HG02870 (cell line): ENCODE measurements at regions not wholly inside any gene's neighbourhood (a gene's known extent, or its start where the extent isn't known, plus 50 kb on each side); places are given as distances from the start of the nearest gene placed in this dataset.

Experiments used
- ATAC-seq: cut with Tn5 transposase; IDR thresholded peaks from one replicate; pipeline ENCODE4 v1.9.1; 2021; ENCODE audit warnings: mild to moderate bottlenecking, moderate library complexity; ENCODE audit not compliant: unreplicated experiment

GRCh38 chr18:73869182-73869581 lies 278.5 kb downstream of the FBXO15 start:
- no peak for ATAC-seq

GRCh38 chr18:73861771-73862170 lies 285.9 kb downstream of the FBXO15 start:
- ATAC-seq: no peak

DNA sequence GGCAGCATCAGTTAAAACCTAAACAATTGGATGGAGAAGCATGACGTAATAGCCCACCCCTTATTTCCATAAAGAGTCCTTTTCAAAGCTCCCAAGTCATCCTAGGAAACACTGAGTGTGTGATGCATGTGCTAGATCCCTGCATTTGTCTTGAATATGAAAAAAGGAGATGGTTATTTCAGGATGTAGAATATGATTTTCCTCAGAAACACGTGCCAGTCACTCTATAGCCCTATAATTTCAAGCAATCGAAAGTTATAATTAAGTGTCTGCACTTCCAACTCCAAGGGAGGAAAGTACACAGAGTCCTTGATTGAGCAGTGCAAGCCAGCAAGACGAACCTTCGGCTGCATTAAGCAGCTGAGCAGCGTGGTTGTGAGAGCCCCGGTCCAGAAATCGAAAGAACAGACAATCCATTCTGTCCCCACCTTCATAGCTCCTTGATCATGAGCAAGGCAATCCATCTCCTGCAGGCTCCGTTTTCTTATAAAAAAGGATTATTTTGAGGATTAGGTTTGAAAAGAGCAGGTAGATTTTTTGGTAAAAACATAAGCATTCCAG lies 287.7 kb downstream of the FBXO15 start:
- ATAC-seq: no peak

- no peak for ATAC-seq
Measured at GRCh38 chr18:73852789-73853549, 294.7 kb downstream of the FBXO15 start.

- ATAC-seq: no peak
Measured at GRCh38 chr18:73850782-73851181, 296.9 kb downstream of the FBXO15 start.

- ATAC-seq: no peak
Measured at GRCh38 chr18:73848656-73849055, 299.0 kb downstream of the FBXO15 start.

- no peak for ATAC-seq
Measured at GRCh38 chr18:73843455-73843854, 304.2 kb downstream of the FBXO15 start.

DNA sequence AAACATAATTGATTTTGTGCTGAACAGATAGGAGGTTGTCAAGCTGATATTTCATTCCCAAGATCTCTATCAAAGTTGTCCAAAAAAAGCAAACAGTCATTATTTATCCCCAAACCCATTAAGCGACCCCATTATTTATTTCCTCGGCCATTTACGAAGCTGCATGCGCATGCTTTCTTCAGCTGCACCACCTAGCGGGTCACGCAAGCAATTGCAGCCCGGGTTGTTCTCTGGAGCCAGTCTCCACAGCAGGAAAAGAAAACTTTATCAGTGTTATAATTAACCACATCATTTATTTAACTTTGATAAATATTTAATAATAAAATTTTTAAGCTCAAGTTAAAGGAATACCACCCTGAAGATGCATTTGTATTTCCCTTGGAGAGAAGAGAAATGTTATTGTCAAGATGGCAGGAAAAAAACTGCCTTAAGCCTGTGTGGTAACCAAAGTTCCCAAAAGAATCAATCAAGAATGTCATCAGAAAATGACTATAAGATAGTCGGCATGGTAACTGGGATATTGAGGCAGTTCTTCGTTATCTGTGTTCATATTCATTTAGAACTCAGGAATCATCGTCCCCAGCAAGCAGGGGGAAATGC lies 304.7 kb downstream of the FBXO15 start:
- peak; percentile 87 for ATAC-seq

GRCh38 chr18:73841661-73842060 lies 306.0 kb downstream of the FBXO15 start:
- ATAC-seq: no peak

DNA sequence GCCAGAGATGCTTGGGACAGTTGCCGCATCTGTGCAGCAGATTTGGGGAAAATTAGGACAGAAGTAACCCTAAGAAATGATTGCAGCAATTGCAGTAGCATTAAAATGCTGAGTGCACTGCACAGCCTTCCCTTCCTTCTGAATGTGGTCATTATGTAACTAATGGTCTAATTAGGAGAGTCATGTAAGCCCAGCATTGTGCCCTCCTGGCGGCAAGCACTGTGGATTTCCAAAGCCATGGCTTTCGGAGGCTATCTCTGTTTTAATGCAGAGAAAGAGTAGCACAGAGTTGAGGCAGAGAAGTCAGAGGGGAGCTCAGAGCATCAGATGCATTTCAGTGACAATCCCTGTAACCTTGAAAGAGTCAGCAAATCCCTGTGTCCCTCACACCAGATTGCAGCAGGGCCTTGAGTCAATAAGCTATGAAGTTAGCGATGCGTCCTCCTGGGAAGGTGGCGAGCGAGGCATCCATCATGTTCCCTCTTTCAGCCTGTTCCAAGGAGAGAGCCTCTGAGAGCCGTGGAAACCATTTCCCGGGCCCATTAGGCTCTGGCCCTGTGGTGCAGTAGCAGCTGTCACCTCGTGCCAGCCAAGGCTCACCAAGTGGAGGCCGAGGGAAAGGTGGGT lies 307.2 kb downstream of the FBXO15 start:
- no peak for ATAC-seq

- ATAC-seq: no peak
Measured at GRCh38 chr18:73839441-73839840, 308.2 kb downstream of the FBXO15 start.

DNA sequence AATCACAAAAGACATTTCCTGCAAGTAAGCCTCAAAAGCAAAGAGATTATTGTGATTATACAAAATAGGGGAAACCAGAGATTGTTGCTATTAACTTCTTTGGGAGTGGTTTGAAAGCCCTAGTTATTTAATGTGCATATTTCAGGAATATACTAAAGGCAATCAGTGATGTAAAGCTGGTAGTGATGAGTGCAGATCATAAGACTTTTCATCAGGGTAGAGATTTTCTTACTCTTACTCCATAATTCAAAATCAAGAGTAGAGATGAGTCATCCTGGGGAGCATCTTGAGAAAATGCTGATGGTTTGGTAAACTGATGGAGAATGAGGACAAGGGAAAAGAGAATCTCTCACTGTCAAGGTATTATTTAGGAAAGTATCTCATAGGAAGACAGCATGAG lies 309.5 kb downstream of the FBXO15 start:
- ATAC-seq: no peak

- no peak for ATAC-seq
Measured at GRCh38 chr18:73835656-73836364, 311.8 kb downstream of the FBXO15 start.

DNA sequence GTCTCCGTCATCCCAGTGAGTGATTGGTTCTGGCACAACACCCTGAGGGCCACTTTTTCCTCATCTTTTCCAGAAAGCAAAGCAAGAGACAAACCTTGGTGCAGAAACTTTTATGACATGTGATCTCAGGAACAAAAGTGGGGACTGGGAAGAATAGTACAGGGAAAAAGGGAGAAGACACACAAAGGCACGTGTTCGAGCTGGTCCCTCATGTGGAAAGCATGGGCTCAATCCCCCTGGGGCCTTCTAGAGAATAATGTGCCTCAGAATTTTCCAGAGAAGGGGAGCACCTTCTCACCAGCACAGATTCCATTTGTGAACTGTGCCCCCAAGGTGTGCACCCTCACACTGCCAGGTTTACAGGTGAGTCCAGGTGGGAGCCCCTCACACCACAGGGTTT lies 312.6 kb downstream of the FBXO15 start:
- ATAC-seq: no peak

- ATAC-seq: no peak
Measured at GRCh38 chr18:73831688-73832087, 315.9 kb downstream of the FBXO15 start.

DNA sequence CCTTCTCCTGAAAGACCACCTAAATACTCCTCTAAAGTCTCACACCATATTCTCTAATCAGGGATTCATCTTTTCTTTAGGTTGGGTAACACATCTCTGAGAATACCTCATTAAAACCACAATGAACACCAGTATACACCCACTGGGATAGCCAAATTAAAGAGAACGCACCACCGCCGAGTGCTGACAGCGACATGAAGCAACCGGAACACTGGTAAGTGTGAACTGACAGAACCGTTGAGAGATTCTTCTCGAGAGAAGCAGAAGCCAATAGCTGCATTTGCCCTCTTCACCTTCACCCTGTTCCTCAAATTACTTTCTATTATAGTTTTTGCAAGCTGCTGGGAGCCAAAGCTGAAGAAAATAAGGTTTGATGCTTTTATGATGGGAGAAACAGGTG lies 318.5 kb downstream of the FBXO15 start:
- ATAC-seq: no peak

- no peak for ATAC-seq
Measured at GRCh38 chr18:73827801-73828200, 319.8 kb downstream of the FBXO15 start.

DNA sequence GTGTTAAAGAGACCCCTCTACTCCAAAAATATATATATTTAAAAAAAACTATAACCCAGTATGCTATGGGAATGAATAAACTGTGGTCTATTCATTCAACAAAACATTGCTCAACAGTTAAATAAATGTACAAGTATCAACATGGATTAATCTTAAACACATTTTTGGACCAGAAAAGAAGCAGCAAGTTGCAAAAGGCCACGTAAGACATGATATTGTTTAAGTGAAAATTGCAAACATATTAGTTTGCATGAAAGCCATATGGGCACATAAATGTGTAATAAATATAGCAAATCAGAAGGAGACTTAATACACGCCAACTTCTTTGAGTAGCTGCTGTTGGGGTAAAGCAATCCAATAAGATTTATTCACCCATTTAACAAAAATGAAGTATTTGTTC lies 321.5 kb downstream of the FBXO15 start:
- ATAC-seq: no peak

- ATAC-seq: no peak
Measured at GRCh38 chr18:73824671-73825070, 323.0 kb downstream of the FBXO15 start.

DNA sequence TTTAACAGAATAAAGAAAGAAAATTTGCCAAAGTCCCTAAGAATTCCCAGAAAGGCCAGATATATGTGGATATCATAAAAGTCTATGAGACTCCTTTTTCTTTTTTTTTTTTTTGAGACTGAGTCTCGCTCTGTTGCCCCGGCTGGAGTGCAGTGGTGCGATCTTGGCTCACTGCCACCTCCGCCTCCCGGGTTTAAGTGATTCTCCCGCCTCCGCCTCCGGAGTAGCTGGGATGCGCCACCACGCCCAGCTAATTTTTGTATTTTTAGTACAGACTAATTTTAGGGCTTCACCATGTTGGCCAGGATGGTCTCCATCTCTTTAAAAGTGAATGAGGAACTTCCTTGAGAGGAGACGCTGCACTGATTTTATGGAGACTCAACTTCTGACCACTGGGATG lies 335.2 kb downstream of the FBXO15 start:
- ATAC-seq: no peak

DNA sequence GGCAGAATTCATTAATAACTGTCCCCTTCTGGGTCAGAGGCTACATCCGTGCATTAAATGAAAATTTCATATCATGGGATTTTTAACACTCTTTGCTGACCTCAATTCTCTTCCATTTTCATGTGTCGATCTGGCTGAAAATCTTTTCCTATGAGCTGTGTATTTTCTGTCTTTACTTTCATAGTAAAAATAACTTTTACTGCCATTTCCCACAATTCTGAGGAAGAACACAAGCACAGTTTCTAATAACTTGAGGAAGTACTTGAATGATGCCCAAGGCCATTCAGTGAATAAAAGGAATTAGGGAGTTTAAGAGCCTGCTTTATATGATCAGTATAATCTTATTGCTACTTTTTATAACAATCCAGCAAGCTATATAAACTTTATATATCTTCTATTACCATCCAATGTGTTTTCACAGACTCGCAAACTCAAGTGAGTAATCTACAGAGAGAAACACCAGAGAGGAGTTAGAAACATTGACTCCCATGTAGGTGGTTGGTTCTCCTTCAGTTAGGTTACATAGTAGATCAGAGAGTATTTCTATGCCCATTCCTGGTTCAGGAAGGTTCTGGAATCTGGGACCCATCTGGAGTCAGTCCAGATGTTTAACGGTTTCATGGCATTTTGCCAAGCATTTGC lies 340.0 kb downstream of the FBXO15 start:
- ATAC-seq: no peak
